Cardiac muscle cell (in vitro differentiated cells and primary cell): ENCODE measurements at regions not wholly inside any gene's neighbourhood (a gene's known extent, or its start where the extent isn't known, plus 50 kb on each side); places are given as distances from the start of the nearest gene placed in this dataset.

Experiments used
- DNase-seq, 2 donors: peaks; one replicate each; pipeline versions ENCODE4 v3.0.0 to v3.0.0-alpha.2; 2010 to 2017; ENCODE audit warnings: low read depth in 1 of 2, low spot score in 1 of 2
- H3K27ac ChIP-seq: fragments of 200-600 bp; sonication (generic); 2 replicates; pipeline ENCODE4 v1.5.1; 2016
- H3K27me3 ChIP-seq: fragments of 200-600 bp; sonication (generic); 2 replicates; pipeline ENCODE4 v1.6.0; 2016; ENCODE audit warnings: control low read depth
- H3K36me3 ChIP-seq: fragments of 200-600 bp; sonication (generic); 2 replicates; pipeline ENCODE4 v1.5.1; 2016; ENCODE audit warnings: control low read depth
- H3K4me1 ChIP-seq: fragments of 200-600 bp; sonication (generic); 2 replicates; pipeline ENCODE4 v1.8.1; 2017; ENCODE audit warnings: low read depth, mild to moderate bottlenecking, mixed run types
- H3K4me3 ChIP-seq: fragments of 200-600 bp; sonication (generic); 2 replicates; pipeline ENCODE4 v1.5.1; 2016; ENCODE audit warnings: mild to moderate bottlenecking
- H3K9me3 ChIP-seq: fragments of 200-600 bp; sonication (generic); 2 replicates; pipeline ENCODE4 v1.5.1; 2017; ENCODE audit warnings: low read depth, mild to moderate bottlenecking, control low read depth
- CTCF ChIP-seq: IDR thresholded peaks from 2 replicates; pipeline ENCODE4 v1.5.1; 2012; ENCODE audit warnings: low read depth, mild to moderate bottlenecking, low read length

GRCh38 chr18:61141691-61142090 lies 191.5 kb upstream of the CDH20 start:
- TF ChIP-seq CTCF: no peak
- no peak for DNase-seq
- H3K4me1 ChIP-seq: no peaks in the 10 kb centered on the region

GRCh38 chr18:61148322-61148721 lies 184.9 kb upstream of the CDH20 start:
- no peaks in the 10 kb centered on the region for H3K4me1 ChIP-seq
- no peaks in the 10 kb centered on the region for H3K9me3 ChIP-seq
- H3K4me3 ChIP-seq: no peak overlapping the region
- TF ChIP-seq CTCF: no peak
- H3K36me3 ChIP-seq: no peaks in the 10 kb centered on the region
- DNase-seq: no peak
- H3K27me3 ChIP-seq: no peaks in the 10 kb centered on the region
- no peak overlapping the region for H3K27ac ChIP-seq

More at GRCh38 chr18:61141691-61142090, 191.5 kb upstream of the CDH20 start:
- Histone ChIP-seq H3K36me3 (no peaks in the 10 kb centered on the region), H3K27me3 (no peaks in the 10 kb centered on the region), H3K9me3 (no peaks in the 10 kb centered on the region), H3K27ac (no peak overlapping the region), H3K4me3 (no peak overlapping the region)

GRCh38 chr18:61149786-61150185 lies 183.4 kb upstream of the CDH20 start:
- no peaks in the 10 kb centered on the region for H3K36me3 ChIP-seq
- TF ChIP-seq CTCF: no peak
- no peak overlapping the region for H3K4me3 ChIP-seq
- H3K27ac ChIP-seq: no peak overlapping the region
- H3K4me1 ChIP-seq: no peaks in the 10 kb centered on the region
- DNase-seq: no peak
- no peaks in the 10 kb centered on the region for H3K27me3 ChIP-seq
- no peaks in the 10 kb centered on the region for H3K9me3 ChIP-seq

- TF ChIP-seq CTCF: no peak
- DNase-seq: no peak
- no peak overlapping the region for H3K4me3 ChIP-seq
These were observed 179.7 kb upstream of the CDH20 start for GRCh38 chr18:61153571-61153970.

GRCh38 chr18:61154866-61155265 lies 178.4 kb upstream of the CDH20 start:
- H3K4me1 ChIP-seq: no peaks in the 10 kb centered on the region
- no peaks in the 10 kb centered on the region for H3K9me3 ChIP-seq
- DNase-seq: no peak
- H3K27me3 ChIP-seq: no peaks in the 10 kb centered on the region
- H3K4me3 ChIP-seq: no peak overlapping the region
- TF ChIP-seq CTCF: no peak
- H3K27ac ChIP-seq: no peak overlapping the region
- no peaks in the 10 kb centered on the region for H3K36me3 ChIP-seq

More at GRCh38 chr18:61153571-61153970, 179.7 kb upstream of the CDH20 start:
- H3K36me3 ChIP-seq: no peaks in the 10 kb centered on the region
- H3K27me3 ChIP-seq: no peaks in the 10 kb centered on the region
- no peaks in the 10 kb centered on the region for H3K4me1 ChIP-seq
- H3K27ac ChIP-seq: no peak overlapping the region
- no peaks in the 10 kb centered on the region for H3K9me3 ChIP-seq

- Histone ChIP-seq H3K27me3 (no peaks in the 10 kb centered on the region), H3K4me1 (no peaks in the 10 kb centered on the region), H3K27ac (no peak overlapping the region), H3K36me3 (no peaks in the 10 kb centered on the region), H3K9me3 (no peaks in the 10 kb centered on the region), H3K4me3 (no peak overlapping the region)
- DNase-seq: no peak
- TF ChIP-seq CTCF: no peak
These were observed 177.6 kb upstream of the CDH20 start for GRCh38 chr18:61155586-61155985.
